Hypothalamus (tissue), 51 donors: ENCODE measurements at regions not wholly inside any gene's neighbourhood (a gene's known extent, or its start where the extent isn't known, plus 50 kb on each side); places are given as distances from the start of the nearest gene placed in this dataset.
"Not testable (repeated sequence)": the region's sequence is repeated elsewhere in the genome, so short reads cannot be mapped to it uniquely, and the experiment has no call there.

ENCODE experiments used
- DNase-seq, 51 donors: peaks; one replicate each; lab custom pipeline; 2025; lab: John Stamatoyannopoulos, UW

GRCh38 chr20:5660756-5661155, 50.0 kb upstream of the GPCPD1 start:
- not testable (repeated sequence) for DNase-seq
